ENCODE measurements at regions not wholly inside any gene's neighbourhood (a gene's known extent, or its start where the extent isn't known, plus 50 kb on each side); places are given as distances from the start of the nearest gene placed in this dataset.

- TF ChIP-seq, protein P1, sequence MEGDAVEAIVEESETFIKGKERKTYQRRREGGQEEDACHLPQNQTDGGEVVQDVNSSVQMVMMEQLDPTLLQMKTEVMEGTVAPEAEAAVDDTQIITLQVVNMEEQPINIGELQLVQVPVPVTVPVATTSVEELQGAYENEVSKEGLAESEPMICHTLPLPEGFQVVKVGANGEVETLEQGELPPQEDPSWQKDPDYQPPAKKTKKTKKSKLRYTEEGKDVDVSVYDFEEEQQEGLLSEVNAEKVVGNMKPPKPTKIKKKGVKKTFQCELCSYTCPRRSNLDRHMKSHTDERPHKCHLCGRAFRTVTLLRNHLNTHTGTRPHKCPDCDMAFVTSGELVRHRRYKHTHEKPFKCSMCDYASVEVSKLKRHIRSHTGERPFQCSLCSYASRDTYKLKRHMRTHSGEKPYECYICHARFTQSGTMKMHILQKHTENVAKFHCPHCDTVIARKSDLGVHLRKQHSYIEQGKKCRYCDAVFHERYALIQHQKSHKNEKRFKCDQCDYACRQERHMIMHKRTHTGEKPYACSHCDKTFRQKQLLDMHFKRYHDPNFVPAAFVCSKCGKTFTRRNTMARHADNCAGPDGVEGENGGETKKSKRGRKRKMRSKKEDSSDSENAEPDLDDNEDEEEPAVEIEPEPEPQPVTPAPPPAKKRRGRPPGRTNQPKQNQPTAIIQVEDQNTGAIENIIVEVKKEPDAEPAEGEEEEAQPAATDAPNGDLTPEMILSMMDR (IDR thresholded peaks at IDR 0.05; ENCODE audit: low read depth, low read length, poor library complexity, severe bottlenecking) = no peak
- no peak for TF ChIP-seq EZH2phosphoT487 (IDR thresholded peaks at IDR 0.05; ENCODE audit: borderline replicate concordance, low read length)
Measured at GRCh38 chr2:2754940-2755339, 423.9 kb upstream of the MYT1L start.

All from DOHH2 (cell line).